Peyer's patch (tissue), 4 donors: ENCODE measurements at regions not wholly inside any gene's neighbourhood (a gene's known extent, or its start where the extent isn't known, plus 50 kb on each side); places are given as distances from the start of the nearest gene placed in this dataset.

Experiments used
- POLR2A ChIP-seq, 2 donors: fragments of 450-650 bp; IDR thresholded peaks; one replicate each; pipeline ENCODE4 v1.5.1; 2017; ENCODE audit warnings: antibody characterized with exemption in 2 of 2, mild to moderate bottlenecking in 2 of 2, moderate library complexity in 2 of 2
- TF ChIP-seq, protein P1 (sequence below), 6 experiments: fragments of 450-650 bp in 4 of 6; fragments of 200-600 bp in 2 of 6; sonication (generic) in 1 of 6; IDR thresholded peaks; one replicate each; pipeline ENCODE4 v1.5.1; 2017 to 2019; ENCODE audit warnings: antibody characterized with exemption in 6 of 6, mild to moderate bottlenecking in 3 of 6, moderate library complexity in 1 of 6

DNA sequence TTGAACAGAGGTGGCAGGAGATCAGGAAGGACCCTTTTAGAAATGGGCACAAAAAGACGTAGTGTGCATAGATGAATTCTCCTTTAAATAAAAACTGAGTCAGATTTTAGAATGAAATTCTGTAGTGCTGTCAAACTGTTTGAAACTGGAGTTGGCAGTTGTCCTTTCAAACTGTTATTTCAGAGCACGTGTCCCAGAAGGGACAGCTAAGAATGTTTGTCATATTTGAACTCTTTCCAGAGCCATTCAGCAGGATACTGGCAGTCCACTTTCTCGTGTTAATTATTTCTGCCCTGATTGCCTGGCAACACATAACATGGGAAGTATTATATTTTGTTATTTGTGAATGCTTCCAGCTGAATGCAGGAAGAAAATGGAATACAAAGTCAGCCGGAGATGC lies 212.3 kb upstream of the DPYD start:
- TF ChIP-seq, protein P1, sequence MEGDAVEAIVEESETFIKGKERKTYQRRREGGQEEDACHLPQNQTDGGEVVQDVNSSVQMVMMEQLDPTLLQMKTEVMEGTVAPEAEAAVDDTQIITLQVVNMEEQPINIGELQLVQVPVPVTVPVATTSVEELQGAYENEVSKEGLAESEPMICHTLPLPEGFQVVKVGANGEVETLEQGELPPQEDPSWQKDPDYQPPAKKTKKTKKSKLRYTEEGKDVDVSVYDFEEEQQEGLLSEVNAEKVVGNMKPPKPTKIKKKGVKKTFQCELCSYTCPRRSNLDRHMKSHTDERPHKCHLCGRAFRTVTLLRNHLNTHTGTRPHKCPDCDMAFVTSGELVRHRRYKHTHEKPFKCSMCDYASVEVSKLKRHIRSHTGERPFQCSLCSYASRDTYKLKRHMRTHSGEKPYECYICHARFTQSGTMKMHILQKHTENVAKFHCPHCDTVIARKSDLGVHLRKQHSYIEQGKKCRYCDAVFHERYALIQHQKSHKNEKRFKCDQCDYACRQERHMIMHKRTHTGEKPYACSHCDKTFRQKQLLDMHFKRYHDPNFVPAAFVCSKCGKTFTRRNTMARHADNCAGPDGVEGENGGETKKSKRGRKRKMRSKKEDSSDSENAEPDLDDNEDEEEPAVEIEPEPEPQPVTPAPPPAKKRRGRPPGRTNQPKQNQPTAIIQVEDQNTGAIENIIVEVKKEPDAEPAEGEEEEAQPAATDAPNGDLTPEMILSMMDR (IDR thresholded peaks at IDR 0.05), result no peak
- TF ChIP-seq POLR2A (IDR thresholded peaks at IDR 0.05), result no peak
